GM12878 (cell line): ENCODE measurements at regions not wholly inside any gene's neighbourhood (a gene's known extent, or its start where the extent isn't known, plus 50 kb on each side); places are given as distances from the start of the nearest gene placed in this dataset.

Experiments
- ATAC-seq: fragments of 200-7000 bp; cut with Tn5 transposase; 3 replicates; pipeline ENCODE4 v1.9.1; 2020; ENCODE audit warnings: mild to moderate bottlenecking, moderate library complexity
- BruUV-seq: library from RNA; stranded (reverse); fragments of 400-500 nt; replicated peaks from 2 replicates; lab custom pipeline; 2021; lab: Mats Ljungman, UMichigan
- CTCF ChIA-PET: fragments of 300-600 bp; sonication (Branson Sonifier 250); formaldehyde crosslinking; extraction: SDS; loops from one replicate; lab custom pipeline; 2021; ENCODE audit warnings: inconsistent platforms; lab: Yijun Ruan, JAX
- POLR2A ChIA-PET: fragments of 350-600 bp; formaldehyde crosslinking; extraction: SDS; loops from one replicate; lab custom pipeline; 2021; ENCODE audit warnings: inconsistent platforms; lab: Charles Lee
- RAD21 ChIA-PET: fragments of 300-600 bp; sonication (Branson Sonifier 250); formaldehyde crosslinking; loops from one replicate; lab custom pipeline; 2023; ENCODE audit warnings: antibody characterized with exemption; ENCODE audit not compliant: unreplicated experiment; lab: Charles Lee
- SMC1A ChIA-PET: fragments of 300-600 bp; sonication (Branson Sonifier 250); formaldehyde crosslinking; loops from one replicate; lab custom pipeline; 2023; ENCODE audit not compliant: unreplicated experiment, uncharacterized antibody; lab: Charles Lee
- DNase-seq: peaks from one replicate; pipeline ENCODE4 v3.0.0-alpha.2; 2011; ENCODE audit warnings: low read depth, low spot score
- FAIRE-seq: peaks from 3 replicates; lab custom pipeline; 2011; peaks lifted over from hg19 to GRCh38; lab: Jason Lieb, UNC
- H2AFZ ChIP-seq: 2 replicates; pipeline ENCODE4 v1.6.0; 2011; ENCODE audit warnings: low read depth, low read length, control low read depth; ENCODE audit not compliant: control insufficient read depth
- H3K27ac ChIP-seq: 2 replicates; pipeline ENCODE4 v1.5.1; 2011; ENCODE audit warnings: control low read depth; ENCODE audit not compliant: control insufficient read depth, insufficient read depth
- H3K27me3 ChIP-seq, 2 experiments: replicated peaks in 1 of 2; 2 replicates each; pipeline versions ENCODE4 v1.6.0 to v1.6.1; 2011; ENCODE audit warnings: low read length in 1 of 2; ENCODE audit not compliant: control insufficient read depth in 2 of 2, insufficient read depth in 2 of 2
- H3K36me3 ChIP-seq, 2 experiments: 2 replicates each; pipeline ENCODE4 v1.5.1; 2011; ENCODE audit warnings: low read length in 1 of 2; ENCODE audit not compliant: control insufficient read depth in 2 of 2, insufficient read depth in 2 of 2
- H3K4me1 ChIP-seq: 2 replicates; pipeline ENCODE4 v1.6.1; 2011; ENCODE audit warnings: mild to moderate bottlenecking, low read length, moderate library complexity, mixed read lengths; ENCODE audit not compliant: control insufficient read depth, insufficient read depth
- H3K4me2 ChIP-seq: 2 replicates; pipeline ENCODE4 v1.6.0; 2011; ENCODE audit warnings: control low read depth; ENCODE audit not compliant: control insufficient read depth, insufficient read depth
- H3K4me3 ChIP-seq: fragments of 200-600 bp; sonication (generic); 2 replicates; pipeline ENCODE4 v1.5.1; 2016
- H3K79me2 ChIP-seq: 2 replicates; pipeline ENCODE4 v1.6.0; 2011; ENCODE audit warnings: low read length; ENCODE audit not compliant: control insufficient read depth, insufficient read depth
- H3K9ac ChIP-seq: 2 replicates; pipeline ENCODE4 v1.8.0; 2011; ENCODE audit warnings: low read length, control low read depth, mixed read lengths; ENCODE audit not compliant: control insufficient read depth, insufficient read depth
- H3K9me3 ChIP-seq: replicated peaks from 3 replicates; pipeline ENCODE4 v1.5.1; 2011; ENCODE audit warnings: mild to moderate bottlenecking, low read length; ENCODE audit not compliant: control insufficient read depth, insufficient read depth
- H4K20me1 ChIP-seq: 2 replicates; pipeline ENCODE4 v1.6.0; 2011; ENCODE audit not compliant: control insufficient read depth, insufficient read depth
- POU2F2 ChIP-seq: IDR thresholded peaks from 3 replicates; pipeline ENCODE4 v1.6.1; 2011; ENCODE audit warnings: low read depth, mild to moderate bottlenecking, low read length, borderline replicate concordance
- PRDM15 ChIP-seq: fragments of 450-650 bp; formaldehyde crosslinking; IDR thresholded peaks from 2 replicates; pipeline ENCODE4 v1.4.0; 2020; ENCODE audit warnings: mild to moderate bottlenecking, moderate library complexity
- RB1 ChIP-seq: fragments of 450-650 bp; formaldehyde crosslinking; IDR thresholded peaks from 2 replicates; pipeline ENCODE4 v1.6.1; 2017; ENCODE audit warnings: mild to moderate bottlenecking, borderline replicate concordance
- RUNX3 ChIP-seq: IDR thresholded peaks from 2 replicates; pipeline ENCODE4 v1.6.1; 2012; ENCODE audit warnings: low read length, inconsistent platforms
- TBL1XR1 ChIP-seq: IDR thresholded peaks from 2 replicates; pipeline ENCODE4 v1.6.1; 2012; ENCODE audit warnings: low read depth, low read length, improper control_type of control experiment
- WGBS: methylation state at CpG from one replicate; pipeline ENCODE4 v1.1.6; 2016; ENCODE audit warnings: low lambda C conversion rate; ENCODE audit not compliant: insufficient replicate concordance, insufficient coverage; ENCODE audit errors: missing lambda C conversion rate; 5-methylcytosine and 5-hydroxymethylcytosine counted together
- in situ Hi-C: fragments of 300-500 bp; cut with MboI; formaldehyde crosslinking; loops from 9 replicates; pipeline ENCODE4 v1.14.3; 2018; ENCODE audit warnings: mixed read lengths
- intact Hi-C: fragments of 100-400 bp; cut with micrococcal nuclease; formaldehyde crosslinking; loops from one replicate; pipeline ENCODE4 v1.14.2; 2022; ENCODE audit not compliant: unreplicated experiment
- TF ChIP-seq, protein P1 (sequence below): IDR thresholded peaks from 2 replicates; pipeline ENCODE4 v1.6.1; 2011; ENCODE audit warnings: borderline replicate concordance, low read depth, mild to moderate bottlenecking, moderate library complexity, mixed read lengths, low read length; ENCODE audit not compliant: insufficient read depth; ENCODE audit errors: extremely low read length
- TF ChIP-seq, protein P2 (sequence below): fragments of 450-650 bp; IDR thresholded peaks from 2 replicates; pipeline ENCODE4 v1.6.1; 2017; ENCODE audit warnings: low read depth, mild to moderate bottlenecking, moderate library complexity

- Histone ChIP-seq H3K4me3 (no peak overlapping the region), H3K79me2 (peaks cover 5% of the 10 kb centered on the region), H3K9me3 (no peaks in the 10 kb centered on the region), H2AFZ (no peak overlapping the region), H3K27me3 (no peaks in the 10 kb centered on the region), H3K9ac (no peak overlapping the region), H4K20me1 (no peaks in the 10 kb centered on the region), H3K4me1 (0 out of 2 replicates have a peak, but pooled peaks cover under 1% of the 10 kb centered on the region), H3K27ac (no peak overlapping the region), H3K36me3 (no peaks in the 10 kb centered on the region), H3K4me2 (no peak overlapping the region)
- FAIRE-seq (no peak), ATAC-seq (no peak), DNase-seq (no peak)
- TF ChIP-seq TBL1XR1 = no peak
- TF ChIP-seq, protein P1, sequence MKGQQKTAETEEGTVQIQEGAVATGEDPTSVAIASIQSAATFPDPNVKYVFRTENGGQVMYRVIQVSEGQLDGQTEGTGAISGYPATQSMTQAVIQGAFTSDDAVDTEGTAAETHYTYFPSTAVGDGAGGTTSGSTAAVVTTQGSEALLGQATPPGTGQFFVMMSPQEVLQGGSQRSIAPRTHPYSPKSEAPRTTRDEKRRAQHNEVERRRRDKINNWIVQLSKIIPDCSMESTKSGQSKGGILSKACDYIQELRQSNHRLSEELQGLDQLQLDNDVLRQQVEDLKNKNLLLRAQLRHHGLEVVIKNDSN = no peak
- no peak for TF ChIP-seq PRDM15
- TF ChIP-seq RB1 = no peak
- no peak for TF ChIP-seq RUNX3
- TF ChIP-seq, protein P2, sequence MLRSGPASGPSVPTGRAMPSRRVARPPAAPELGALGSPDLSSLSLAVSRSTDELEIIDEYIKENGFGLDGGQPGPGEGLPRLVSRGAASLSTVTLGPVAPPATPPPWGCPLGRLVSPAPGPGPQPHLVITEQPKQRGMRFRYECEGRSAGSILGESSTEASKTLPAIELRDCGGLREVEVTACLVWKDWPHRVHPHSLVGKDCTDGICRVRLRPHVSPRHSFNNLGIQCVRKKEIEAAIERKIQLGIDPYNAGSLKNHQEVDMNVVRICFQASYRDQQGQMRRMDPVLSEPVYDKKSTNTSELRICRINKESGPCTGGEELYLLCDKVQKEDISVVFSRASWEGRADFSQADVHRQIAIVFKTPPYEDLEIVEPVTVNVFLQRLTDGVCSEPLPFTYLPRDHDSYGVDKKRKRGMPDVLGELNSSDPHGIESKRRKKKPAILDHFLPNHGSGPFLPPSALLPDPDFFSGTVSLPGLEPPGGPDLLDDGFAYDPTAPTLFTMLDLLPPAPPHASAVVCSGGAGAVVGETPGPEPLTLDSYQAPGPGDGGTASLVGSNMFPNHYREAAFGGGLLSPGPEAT = no peak
- TF ChIP-seq POU2F2 = no peak
- ChIA-PET RAD21 (no interaction called here), POLR2A (no interaction called here), SMC1A (no interaction called here), CTCF (no interaction called here)
- intact Hi-C loops = no loop called here
- no TSS peak for BruUV-seq
- in situ Hi-C loops = no loop called here
- 72% methylated on average over 2 of the region's 2 CpGs for WGBS
Observed at GRCh38 chr7:65744406-65744805, 128.5 kb upstream of the VKORC1L1 start.
